ENCODE measurements at regions not wholly inside any gene's neighbourhood (a gene's known extent, or its start where the extent isn't known, plus 50 kb on each side); places are given as distances from the start of the nearest gene placed in this dataset.

GRCh38 chr6:153634416-153634815 lies 404.6 kb upstream of the OPRM1 start:
- no peak for DNase-seq (ENCODE audit: low read depth in 2 of 2)

DNA sequence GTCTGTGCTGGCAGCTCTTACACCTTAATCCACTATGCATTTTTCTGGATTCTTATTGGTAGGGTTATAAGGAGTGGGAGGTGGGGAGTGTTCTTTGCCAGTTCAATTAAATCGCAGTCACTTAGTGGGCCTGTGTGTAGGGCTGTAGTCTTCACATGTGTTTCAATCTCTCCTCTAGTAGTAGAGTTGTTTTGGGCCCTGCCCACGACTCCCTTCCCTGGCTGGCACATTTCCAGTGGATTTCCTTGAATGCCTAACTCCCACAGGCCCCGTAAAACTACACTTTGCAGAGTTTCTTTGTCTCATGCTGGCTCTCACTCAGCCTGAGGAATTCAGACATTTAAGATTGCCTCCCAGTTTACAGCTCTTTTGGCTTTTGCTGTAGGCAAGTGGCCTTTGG lies 414.0 kb upstream of the OPRM1 start:
- DNase-seq (ENCODE audit: low read depth in 2 of 2): peak in 1 of 2 experiments; percentile 5

DNA sequence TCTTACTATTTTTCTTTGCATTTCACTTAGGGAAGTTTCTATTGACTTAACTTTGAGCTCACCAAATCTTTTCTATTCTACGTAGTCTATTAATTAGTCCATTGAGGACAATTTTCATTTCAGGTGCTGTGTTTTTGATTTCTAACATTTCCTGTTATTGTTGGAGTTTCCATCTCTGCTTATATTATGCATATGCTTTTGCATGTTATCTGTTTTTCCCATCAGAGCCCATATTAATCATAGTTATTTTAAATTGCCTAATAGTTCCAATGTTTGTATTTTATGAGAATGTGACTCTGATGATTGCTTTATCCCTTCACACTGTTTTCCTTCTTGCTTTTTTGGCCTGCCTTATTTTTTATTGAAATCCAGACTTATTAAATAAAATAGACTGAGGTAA lies 414.5 kb upstream of the OPRM1 start:
- DNase-seq (ENCODE audit: low read depth in 2 of 2): no peak

- no peak for DNase-seq (ENCODE audit: low read depth in 2 of 2)
Measured at GRCh38 chr6:153623496-153623895, 415.5 kb upstream of the OPRM1 start.

DNA sequence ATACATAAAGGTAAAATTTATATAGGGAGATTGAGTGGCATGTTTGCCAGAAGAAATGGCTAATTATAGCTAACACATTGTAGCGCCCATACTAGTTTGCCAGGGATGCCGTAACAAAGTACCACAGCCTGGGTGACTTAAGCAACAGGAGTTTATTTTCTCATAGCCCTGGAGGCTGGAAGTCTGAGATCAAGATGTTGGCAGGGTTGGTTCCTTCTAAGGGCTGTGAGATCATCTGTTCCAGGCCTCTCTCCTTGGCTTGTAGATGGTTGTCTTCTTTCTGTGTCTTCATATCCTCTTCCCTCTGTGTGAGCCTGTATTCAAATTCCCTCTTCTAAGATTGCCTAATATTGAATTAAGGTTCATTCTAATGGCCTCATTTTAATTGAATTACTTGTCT lies 417.5 kb upstream of the OPRM1 start:
- DNase-seq (ENCODE audit: low read depth in 2 of 2): no peak

GRCh38 chr6:153621070-153621469 lies 418.0 kb upstream of the OPRM1 start:
- DNase-seq (ENCODE audit: low read depth in 2 of 2): no peak

- DNase-seq (ENCODE audit: low read depth in 2 of 2): no peak
Measured at GRCh38 chr6:153618371-153619322, 420.4 kb upstream of the OPRM1 start.

GRCh38 chr6:153616506-153616905 lies 422.5 kb upstream of the OPRM1 start:
- DNase-seq (ENCODE audit: low read depth in 2 of 2): no peak

GRCh38 chr6:153613719-153614455 lies 425.2 kb upstream of the OPRM1 start:
- no peak for DNase-seq (ENCODE audit: low read depth in 2 of 2)

DNA sequence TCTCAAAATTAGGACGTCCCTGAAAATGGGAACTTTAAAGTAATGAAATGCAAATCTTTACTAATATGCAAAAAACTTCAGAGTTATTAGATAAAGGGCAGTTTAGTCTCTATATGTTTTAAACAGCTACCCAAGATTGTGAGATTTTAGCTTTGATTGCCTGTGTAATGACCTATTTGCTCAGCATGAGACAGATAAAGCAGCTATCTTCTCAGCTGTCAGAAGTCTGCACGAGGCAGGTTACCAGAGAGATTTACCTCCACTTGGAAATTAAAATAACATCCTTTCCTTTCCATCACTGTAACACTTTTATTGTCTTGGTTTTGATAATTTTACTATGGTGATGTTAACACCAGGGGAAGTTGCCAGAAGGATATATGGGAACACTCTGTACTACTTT lies 436.6 kb upstream of the OPRM1 start:
- DNase-seq (ENCODE audit: low read depth in 2 of 2): no peak

GRCh38 chr6:153599901-153600300 lies 439.1 kb upstream of the OPRM1 start:
- DNase-seq (ENCODE audit: low read depth in 2 of 2): no peak

- DNase-seq (ENCODE audit: low read depth in 2 of 2): no peak
Measured at GRCh38 chr6:153595903-153596302, 443.1 kb upstream of the OPRM1 start.

DNA sequence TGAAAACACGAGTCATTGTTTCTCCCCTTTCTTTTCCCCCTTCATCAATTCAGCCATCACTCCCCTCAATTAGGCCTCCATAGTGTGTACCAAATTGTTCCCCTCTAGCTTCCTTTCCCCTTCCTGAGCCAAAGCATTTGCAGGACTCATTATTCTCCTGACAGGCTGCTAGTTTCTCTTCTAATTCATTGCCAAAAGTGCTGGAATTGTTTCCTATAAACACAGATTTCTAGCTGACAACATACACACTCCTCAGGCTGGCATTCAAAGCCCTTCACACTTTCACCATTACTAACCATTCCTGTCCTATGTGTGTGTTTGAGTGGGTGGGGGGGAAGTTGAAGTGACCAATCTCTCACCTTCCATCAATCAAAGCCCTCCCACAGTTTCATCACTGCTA lies 444.2 kb upstream of the OPRM1 start:
- no peak for DNase-seq (ENCODE audit: low read depth in 2 of 2)

- no peak for DNase-seq (ENCODE audit: low read depth in 2 of 2)
Measured at GRCh38 chr6:153591159-153591558, 447.9 kb upstream of the OPRM1 start.

GRCh38 chr6:153590411-153590810 lies 448.6 kb upstream of the OPRM1 start:
- DNase-seq (ENCODE audit: low read depth in 2 of 2): no peak

GRCh38 chr6:153588330-153588729 lies 450.7 kb upstream of the OPRM1 start:
- no peak for DNase-seq (ENCODE audit: low read depth in 2 of 2)

DNA sequence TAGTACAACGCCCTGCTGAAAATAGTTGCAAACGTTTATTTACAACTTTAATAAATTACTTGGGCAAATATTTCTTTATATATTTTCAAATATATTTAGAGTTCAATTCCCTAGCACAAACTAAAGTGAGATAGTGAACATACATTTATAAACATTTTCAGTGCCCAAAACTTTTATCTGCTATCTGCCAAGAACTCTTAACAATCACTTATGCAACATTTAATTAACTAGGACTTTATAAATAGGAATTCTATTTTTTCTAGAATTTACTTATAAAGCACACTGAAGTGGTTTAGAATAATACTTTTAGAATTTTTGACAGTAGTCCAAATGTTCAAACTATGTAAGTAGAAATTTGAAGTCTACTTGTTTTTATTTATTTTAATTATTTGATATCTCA lies 452.6 kb upstream of the RGS17 start:
- no peak for DNase-seq (ENCODE audit: low read depth in 2 of 2)

DNA sequence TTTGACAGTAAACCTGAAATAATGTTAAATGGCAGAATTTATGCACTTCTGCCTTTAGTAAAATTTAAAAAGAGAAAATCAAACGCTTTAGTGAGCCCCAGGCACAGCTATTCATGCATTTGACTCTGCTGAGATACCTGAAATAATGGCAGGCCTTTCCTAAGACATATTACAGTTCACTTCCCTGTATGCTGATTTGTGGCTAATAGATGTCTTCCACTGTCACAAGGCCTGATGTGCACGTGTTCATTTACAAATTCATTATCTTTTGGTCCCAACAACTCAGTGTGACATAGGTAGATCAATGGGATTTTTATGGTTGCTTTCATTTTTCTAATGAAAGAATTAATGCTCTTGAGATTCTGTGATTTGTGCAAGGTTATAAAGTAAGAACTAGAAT lies 449.7 kb upstream of the RGS17 start:
- no peak for DNase-seq (ENCODE audit: low read depth in 2 of 2)

GRCh38 chr6:153575528-153575927 lies 444.4 kb upstream of the RGS17 start:
- DNase-seq (ENCODE audit: low read depth in 2 of 2): no peak

DNA sequence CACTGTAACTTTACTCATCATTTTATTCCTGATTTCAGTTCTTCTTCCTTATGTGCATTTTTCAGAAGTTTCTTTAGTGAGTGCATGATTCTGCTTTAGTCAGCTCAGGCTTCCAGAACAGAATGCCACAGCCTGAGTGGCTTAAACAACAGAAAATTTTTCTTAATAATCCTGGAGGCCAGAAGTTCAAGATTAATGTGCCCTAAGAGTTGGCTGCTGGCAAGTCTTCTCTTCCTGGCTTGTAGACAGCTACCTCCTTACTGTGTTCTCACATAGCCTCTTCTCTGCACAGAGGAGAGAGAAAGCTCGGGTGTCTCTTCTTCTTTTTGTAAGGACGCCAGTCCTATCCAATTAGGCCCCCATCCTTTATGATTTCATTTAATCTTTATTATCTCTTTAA lies 443.1 kb upstream of the RGS17 start:
- no peak for DNase-seq (ENCODE audit: low read depth in 2 of 2)

- no peak for DNase-seq (ENCODE audit: low read depth in 2 of 2)
Measured at GRCh38 chr6:153572371-153572770, 441.3 kb upstream of the RGS17 start.

GRCh38 chr6:153568628-153569027 lies 437.5 kb upstream of the RGS17 start:
- peak; percentile 38 to 45 for DNase-seq (ENCODE audit: low read depth in 2 of 2)

- DNase-seq (ENCODE audit: low read depth in 2 of 2): peak in 1 of 2 experiments; percentile 3
Measured at GRCh38 chr6:153564803-153565202, 433.7 kb upstream of the RGS17 start.
